Keratinocyte (primary cell): ENCODE measurements at regions not wholly inside any gene's neighbourhood (a gene's known extent, or its start where the extent isn't known, plus 50 kb on each side); places are given as distances from the start of the nearest gene placed in this dataset.

ENCODE experiments used
- DNase-seq: peaks from one replicate; pipeline ENCODE4 v3.0.0-alpha.2; 2011; ENCODE audit warnings: low read depth, missing footprints, low spot score
- FAIRE-seq: peaks from 2 replicates; lab custom pipeline; 2011; peaks lifted over from hg19 to GRCh38; lab: Jason Lieb, UNC
- H2AFZ ChIP-seq: 2 replicates; pipeline ENCODE4 v1.6.0; 2012; ENCODE audit warnings: low read length, control low read depth, inconsistent platforms; ENCODE audit not compliant: control insufficient read depth
- H3K27ac ChIP-seq: 2 replicates; pipeline ENCODE4 v1.5.1; 2011; ENCODE audit warnings: low read length; ENCODE audit not compliant: control insufficient read depth, insufficient read depth
- H3K27me3 ChIP-seq: 3 replicates; pipeline ENCODE4 v1.6.0; 2011; ENCODE audit warnings: low read length; ENCODE audit not compliant: control insufficient read depth, insufficient read depth; ENCODE audit errors: extremely low read depth
- H3K36me3 ChIP-seq, 2 experiments: 2 replicates in 1 of 2; 3 replicates in 1 of 2; pipeline ENCODE4 v1.5.1; 2011; ENCODE audit warnings: low read length in 2 of 2, mild to moderate bottlenecking in 1 of 2; ENCODE audit not compliant: control insufficient read depth in 2 of 2, insufficient read depth in 2 of 2; ENCODE audit errors: extremely low read depth in 1 of 2
- H3K4me1 ChIP-seq: 3 replicates; pipeline ENCODE4 v1.5.1; 2011; ENCODE audit warnings: low read length; ENCODE audit not compliant: control insufficient read depth, insufficient read depth; ENCODE audit errors: extremely low read depth
- H3K4me2 ChIP-seq: 3 replicates; pipeline ENCODE4 v1.6.0; 2011; ENCODE audit warnings: low read depth, low read length; ENCODE audit not compliant: control insufficient read depth, insufficient read depth; ENCODE audit errors: extremely low read depth
- H3K4me3 ChIP-seq, 3 experiments: fragments of 200-600 bp in 1 of 3; sonication (generic) in 1 of 3; 2 replicates in 2 of 3; 3 replicates in 1 of 3; pipeline ENCODE4 v1.5.1; 2011 to 2016; ENCODE audit warnings: low read length in 3 of 3, mild to moderate bottlenecking in 3 of 3, control low read depth in 2 of 3, inconsistent platforms in 1 of 3, low read depth in 1 of 3, mixed read lengths in 1 of 3, mixed run types in 1 of 3, moderate library complexity in 1 of 3; ENCODE audit not compliant: control insufficient read depth in 2 of 3, insufficient read depth in 2 of 3; ENCODE audit errors: extremely low read depth in 1 of 3
- H3K79me2 ChIP-seq: 2 replicates; pipeline ENCODE4 v1.6.0; 2012; ENCODE audit warnings: low read length; ENCODE audit not compliant: control insufficient read depth, insufficient read depth
- H3K9ac ChIP-seq: 3 replicates; pipeline ENCODE4 v1.6.0; 2011; ENCODE audit warnings: low read length; ENCODE audit not compliant: control insufficient read depth, insufficient read depth; ENCODE audit errors: extremely low read depth
- H3K9me1 ChIP-seq: 3 replicates; pipeline ENCODE4 v1.6.0; 2011; ENCODE audit warnings: low read length; ENCODE audit not compliant: control insufficient read depth, insufficient read depth; ENCODE audit errors: extremely low read depth
- H3K9me3 ChIP-seq: 2 replicates; pipeline ENCODE4 v1.5.1; 2012; ENCODE audit warnings: low read depth, low read length; ENCODE audit not compliant: control insufficient read depth
- H4K20me1 ChIP-seq: 3 replicates; pipeline ENCODE4 v1.6.0; 2011; ENCODE audit warnings: low read length; ENCODE audit not compliant: control insufficient read depth, insufficient read depth; ENCODE audit errors: extremely low read depth
- EZH2 ChIP-seq: IDR thresholded peaks from one replicate; pipeline ENCODE4 v1.6.1; 2012; ENCODE audit warnings: inconsistent platforms, mild to moderate bottlenecking, low read length, moderate library complexity
- dilution Hi-C: fragments of 300-500 bp; cut with MboI; formaldehyde crosslinking; loops from one replicate; pipeline ENCODE4 v1.7.0; 2020; ENCODE audit warnings: low sequenced_read_pairs; ENCODE audit not compliant: extremely low pct_ligation_motif_present
- TF ChIP-seq, protein P1 (sequence below), 3 experiments: IDR thresholded peaks in 1 of 3; conservative IDR thresholded peaks in 1 of 3; optimal IDR thresholded peaks in 1 of 3; 2 replicates in 2 of 3; 3 replicates in 1 of 3; pipeline versions ENCODE3 to v1.5.1; 2011; ENCODE audit warnings: low read length in 3 of 3, mild to moderate bottlenecking in 3 of 3, moderate library complexity in 2 of 3, control low read depth in 1 of 3, inconsistent platforms in 1 of 3; ENCODE audit not compliant: insufficient read depth in 2 of 3; ENCODE audit errors: extremely low read depth in 1 of 3

DNA sequence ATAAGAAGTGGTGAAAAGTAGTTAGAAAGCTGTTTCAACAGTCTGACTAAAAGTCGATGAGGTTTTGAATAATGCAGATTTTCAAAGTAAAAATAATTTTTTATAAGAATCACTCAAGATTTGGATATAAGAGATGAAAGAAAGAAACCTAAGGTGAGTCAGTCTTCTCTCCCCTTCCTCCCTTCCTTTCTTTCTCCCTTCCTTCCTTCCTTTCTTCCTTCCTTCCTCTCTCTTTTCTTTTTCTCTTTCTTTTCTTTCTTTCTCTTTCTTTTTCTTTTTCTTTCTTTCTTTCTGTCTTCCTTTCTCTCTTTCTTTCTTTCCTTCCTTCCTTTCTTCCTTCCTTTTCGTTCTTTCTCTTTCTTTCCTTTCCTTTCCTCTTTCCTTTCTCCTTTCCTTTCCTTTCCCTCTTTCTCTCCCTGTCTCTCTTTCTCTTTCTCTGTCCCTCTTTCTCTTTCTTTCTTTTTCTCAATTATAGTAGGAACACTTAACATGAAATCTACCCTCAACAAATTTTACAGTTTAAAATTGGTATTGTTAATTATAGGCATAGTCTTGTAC lies 308.6 kb downstream of the ARL4A start:
- dilution Hi-C loops = no loop called here
- no peak overlapping the region for H3K4me3 ChIP-seq
- TF ChIP-seq, protein P1, sequence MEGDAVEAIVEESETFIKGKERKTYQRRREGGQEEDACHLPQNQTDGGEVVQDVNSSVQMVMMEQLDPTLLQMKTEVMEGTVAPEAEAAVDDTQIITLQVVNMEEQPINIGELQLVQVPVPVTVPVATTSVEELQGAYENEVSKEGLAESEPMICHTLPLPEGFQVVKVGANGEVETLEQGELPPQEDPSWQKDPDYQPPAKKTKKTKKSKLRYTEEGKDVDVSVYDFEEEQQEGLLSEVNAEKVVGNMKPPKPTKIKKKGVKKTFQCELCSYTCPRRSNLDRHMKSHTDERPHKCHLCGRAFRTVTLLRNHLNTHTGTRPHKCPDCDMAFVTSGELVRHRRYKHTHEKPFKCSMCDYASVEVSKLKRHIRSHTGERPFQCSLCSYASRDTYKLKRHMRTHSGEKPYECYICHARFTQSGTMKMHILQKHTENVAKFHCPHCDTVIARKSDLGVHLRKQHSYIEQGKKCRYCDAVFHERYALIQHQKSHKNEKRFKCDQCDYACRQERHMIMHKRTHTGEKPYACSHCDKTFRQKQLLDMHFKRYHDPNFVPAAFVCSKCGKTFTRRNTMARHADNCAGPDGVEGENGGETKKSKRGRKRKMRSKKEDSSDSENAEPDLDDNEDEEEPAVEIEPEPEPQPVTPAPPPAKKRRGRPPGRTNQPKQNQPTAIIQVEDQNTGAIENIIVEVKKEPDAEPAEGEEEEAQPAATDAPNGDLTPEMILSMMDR (optimal IDR thresholded peaks at IDR 0.05 in 1 of 3, IDR thresholded peaks at IDR 0.05 in 1 of 3, conservative IDR thresholded peaks at IDR 0.05 in 1 of 3; ENCODE audit: extremely low read depth in 1 of 3, insufficient read depth in 2 of 3, low read length in 3 of 3) = no peak
- TF ChIP-seq EZH2 = no peak
- H3K9ac ChIP-seq = no peak overlapping the region
- no peak overlapping the region for H3K4me2 ChIP-seq
- no peaks in the 10 kb centered on the region for H3K36me3 ChIP-seq
- H3K9me1 ChIP-seq = no peaks in the 10 kb centered on the region
- no peaks in the 10 kb centered on the region for H4K20me1 ChIP-seq
- no peaks in the 10 kb centered on the region for H3K4me1 ChIP-seq
- DNase-seq = no peak
- no peaks in the 10 kb centered on the region for H3K27me3 ChIP-seq
- no peak overlapping the region for H2AFZ ChIP-seq
- no peak overlapping the region for H3K27ac ChIP-seq
- H3K79me2 ChIP-seq = no peaks in the 10 kb centered on the region
- H3K9me3 ChIP-seq = no peaks in the 10 kb centered on the region
- FAIRE-seq = no peak

DNA sequence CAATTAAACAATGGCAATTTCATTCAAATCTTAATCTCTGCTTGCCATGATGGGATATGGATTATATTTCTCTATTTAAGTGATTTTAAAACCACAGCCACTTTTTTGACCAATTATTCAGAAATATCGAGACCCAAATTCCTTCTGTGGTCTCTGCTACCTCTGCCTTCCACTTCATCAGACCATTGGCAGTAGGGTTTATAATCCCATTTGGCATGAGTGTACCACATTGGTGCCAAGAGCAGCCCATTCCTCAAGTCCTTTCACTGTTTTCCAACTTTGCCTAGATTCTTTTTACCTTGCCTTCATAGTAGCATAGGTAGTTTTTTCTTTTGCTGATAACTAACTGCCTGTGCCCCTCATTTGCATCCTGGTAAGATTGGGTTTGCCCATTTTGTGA lies 319.9 kb downstream of the ARL4A start:
- Histone ChIP-seq H3K9me3 (no peaks in the 10 kb centered on the region), H3K36me3 (no peaks in the 10 kb centered on the region), H3K9ac (no peak overlapping the region), H3K4me2 (no peak overlapping the region), H2AFZ (no peak overlapping the region), H3K27ac (no peak overlapping the region), H3K27me3 (no peaks in the 10 kb centered on the region), H3K4me1 (no peaks in the 10 kb centered on the region), H4K20me1 (no peaks in the 10 kb centered on the region), H3K79me2 (no peaks in the 10 kb centered on the region), H3K4me3 (no peak overlapping the region), H3K9me1 (no peaks in the 10 kb centered on the region)
- TF ChIP-seq, protein P1 (optimal IDR thresholded peaks at IDR 0.05 in 1 of 3, IDR thresholded peaks at IDR 0.05 in 1 of 3, conservative IDR thresholded peaks at IDR 0.05 in 1 of 3; ENCODE audit: extremely low read depth in 1 of 3, insufficient read depth in 2 of 3, low read length in 3 of 3) = no peak
- TF ChIP-seq EZH2 = no peak
- DNase-seq = no peak
- dilution Hi-C loops = no loop called here
- FAIRE-seq = no peak
